Endothelial cell of umbilical vein (primary cell): ENCODE measurements at regions not wholly inside any gene's neighbourhood (a gene's known extent, or its start where the extent isn't known, plus 50 kb on each side); places are given as distances from the start of the nearest gene placed in this dataset.

ENCODE experiments used
- MYC ChIP-seq: IDR thresholded peaks from one replicate; pipeline ENCODE4 v1.6.1; 2011; ENCODE audit warnings: mild to moderate bottlenecking, low read depth, low read length
- POLR2AphosphoS5 ChIP-seq: IDR thresholded peaks from 2 replicates; pipeline ENCODE4 v1.6.1; 2012; ENCODE audit warnings: low read depth, mild to moderate bottlenecking, control low read depth, low read length, moderate library complexity; ENCODE audit not compliant: insufficient read depth
- TF ChIP-seq, protein P1 (sequence below), 2 donors: IDR thresholded peaks; 1 replicate in 1 of 2; 2 replicates in 1 of 2; pipeline ENCODE4 v1.5.1; 2011; ENCODE audit warnings: low read length in 2 of 2, mild to moderate bottlenecking in 2 of 2, moderate library complexity in 2 of 2, control low read depth in 1 of 2, inconsistent platforms in 1 of 2, low read depth in 1 of 2; ENCODE audit not compliant: insufficient read depth in 1 of 2; ENCODE audit errors: extremely low read depth in 1 of 2
- TF ChIP-seq, protein P2 (sequence below): IDR thresholded peaks from 2 replicates; pipeline ENCODE4 v1.6.1; 2011; ENCODE audit not compliant: insufficient read depth, insufficient read length

DNA sequence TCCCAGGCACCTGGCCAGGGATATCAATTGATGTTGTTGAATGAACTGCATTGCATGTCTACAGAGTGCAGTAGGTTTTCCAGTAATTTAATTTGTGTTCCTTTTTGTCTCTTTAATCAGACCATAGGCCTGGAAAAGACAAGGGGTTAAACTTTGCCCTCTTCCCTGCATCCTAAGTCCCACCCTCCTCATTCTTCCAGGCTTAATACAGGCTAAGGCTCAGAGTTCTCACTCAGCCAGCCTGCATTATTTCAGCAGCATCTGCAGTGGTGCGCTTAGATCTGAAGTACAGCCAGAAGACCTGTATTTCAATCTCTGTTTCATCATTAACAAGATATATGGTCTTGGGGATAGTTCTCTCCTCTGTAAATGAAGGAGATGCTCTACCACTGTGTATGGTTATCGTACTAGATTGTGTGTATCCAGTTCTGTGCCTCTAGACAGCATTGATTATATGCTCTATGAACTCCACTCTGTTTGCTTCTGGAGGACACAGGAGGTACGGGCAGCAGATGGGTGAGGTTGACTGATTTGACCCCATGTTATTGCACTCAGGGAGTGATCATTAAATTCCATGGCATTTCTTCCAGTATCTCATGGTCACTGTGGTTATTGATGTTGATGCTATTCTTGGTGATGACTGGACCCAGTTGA, 286.1 kb downstream of the RPS6KC1 start:
- TF ChIP-seq POLR2AphosphoS5, result no peak
- TF ChIP-seq, protein P1, sequence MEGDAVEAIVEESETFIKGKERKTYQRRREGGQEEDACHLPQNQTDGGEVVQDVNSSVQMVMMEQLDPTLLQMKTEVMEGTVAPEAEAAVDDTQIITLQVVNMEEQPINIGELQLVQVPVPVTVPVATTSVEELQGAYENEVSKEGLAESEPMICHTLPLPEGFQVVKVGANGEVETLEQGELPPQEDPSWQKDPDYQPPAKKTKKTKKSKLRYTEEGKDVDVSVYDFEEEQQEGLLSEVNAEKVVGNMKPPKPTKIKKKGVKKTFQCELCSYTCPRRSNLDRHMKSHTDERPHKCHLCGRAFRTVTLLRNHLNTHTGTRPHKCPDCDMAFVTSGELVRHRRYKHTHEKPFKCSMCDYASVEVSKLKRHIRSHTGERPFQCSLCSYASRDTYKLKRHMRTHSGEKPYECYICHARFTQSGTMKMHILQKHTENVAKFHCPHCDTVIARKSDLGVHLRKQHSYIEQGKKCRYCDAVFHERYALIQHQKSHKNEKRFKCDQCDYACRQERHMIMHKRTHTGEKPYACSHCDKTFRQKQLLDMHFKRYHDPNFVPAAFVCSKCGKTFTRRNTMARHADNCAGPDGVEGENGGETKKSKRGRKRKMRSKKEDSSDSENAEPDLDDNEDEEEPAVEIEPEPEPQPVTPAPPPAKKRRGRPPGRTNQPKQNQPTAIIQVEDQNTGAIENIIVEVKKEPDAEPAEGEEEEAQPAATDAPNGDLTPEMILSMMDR (IDR thresholded peaks at IDR 0.05; ENCODE audit: extremely low read depth in 1 of 2, insufficient read depth in 1 of 2, low read depth in 1 of 2, low read length in 2 of 2), result no peak
- TF ChIP-seq MYC, result no peak
- TF ChIP-seq, protein P2, sequence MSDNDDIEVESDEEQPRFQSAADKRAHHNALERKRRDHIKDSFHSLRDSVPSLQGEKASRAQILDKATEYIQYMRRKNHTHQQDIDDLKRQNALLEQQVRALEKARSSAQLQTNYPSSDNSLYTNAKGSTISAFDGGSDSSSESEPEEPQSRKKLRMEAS, result no peak
